ENCODE measurements at regions not wholly inside any gene's neighbourhood (a gene's known extent, or its start where the extent isn't known, plus 50 kb on each side); places are given as distances from the start of the nearest gene placed in this dataset.

DNA sequence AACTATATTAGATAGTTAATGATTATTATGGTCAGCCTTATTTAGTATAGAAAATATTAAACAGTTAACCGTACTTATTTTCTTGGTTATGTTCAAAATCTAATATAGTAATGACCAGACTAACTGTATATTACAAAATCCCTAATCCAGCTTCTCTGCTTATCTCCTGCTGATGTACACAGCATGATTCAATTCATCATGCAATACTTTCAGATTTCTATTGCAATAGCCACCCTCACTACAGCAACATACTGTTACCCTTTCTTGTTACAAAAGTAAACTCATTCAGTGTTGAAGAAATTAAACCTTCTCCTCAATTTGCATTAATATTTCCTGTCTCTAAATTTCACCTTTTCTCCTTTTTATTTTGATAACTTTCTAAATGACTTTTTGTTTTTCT lies 1375.0 kb upstream of the NUDT12 start:
- Mint-ChIP-seq H3K4me1 (ENCODE audit: low read depth, unreplicated experiment) (no peaks in the 10 kb centered on the region), H3K9me3 (ENCODE audit: low read depth, unreplicated experiment) (no peaks in the 10 kb centered on the region), H3K27me3 (ENCODE audit: unreplicated experiment) (no peaks in the 10 kb centered on the region), H3K36me3 (ENCODE audit: insufficient read depth, unreplicated experiment) (no peaks in the 10 kb centered on the region), H3K4me3 (ENCODE audit: low read depth, unreplicated experiment) (no peak overlapping the region), H3K27ac (ENCODE audit: unreplicated experiment) (no peak overlapping the region)
- CTCF ChIA-PET = no interaction called here
- TF ChIP-seq, protein P1, sequence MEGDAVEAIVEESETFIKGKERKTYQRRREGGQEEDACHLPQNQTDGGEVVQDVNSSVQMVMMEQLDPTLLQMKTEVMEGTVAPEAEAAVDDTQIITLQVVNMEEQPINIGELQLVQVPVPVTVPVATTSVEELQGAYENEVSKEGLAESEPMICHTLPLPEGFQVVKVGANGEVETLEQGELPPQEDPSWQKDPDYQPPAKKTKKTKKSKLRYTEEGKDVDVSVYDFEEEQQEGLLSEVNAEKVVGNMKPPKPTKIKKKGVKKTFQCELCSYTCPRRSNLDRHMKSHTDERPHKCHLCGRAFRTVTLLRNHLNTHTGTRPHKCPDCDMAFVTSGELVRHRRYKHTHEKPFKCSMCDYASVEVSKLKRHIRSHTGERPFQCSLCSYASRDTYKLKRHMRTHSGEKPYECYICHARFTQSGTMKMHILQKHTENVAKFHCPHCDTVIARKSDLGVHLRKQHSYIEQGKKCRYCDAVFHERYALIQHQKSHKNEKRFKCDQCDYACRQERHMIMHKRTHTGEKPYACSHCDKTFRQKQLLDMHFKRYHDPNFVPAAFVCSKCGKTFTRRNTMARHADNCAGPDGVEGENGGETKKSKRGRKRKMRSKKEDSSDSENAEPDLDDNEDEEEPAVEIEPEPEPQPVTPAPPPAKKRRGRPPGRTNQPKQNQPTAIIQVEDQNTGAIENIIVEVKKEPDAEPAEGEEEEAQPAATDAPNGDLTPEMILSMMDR (IDR thresholded peaks at IDR 0.05; ENCODE audit: unreplicated experiment) = no peak
- no peak for DNase-seq
- BruUV-seq (replicated peaks) = no TSS peak
- intact Hi-C loops (cut with micrococcal nuclease; ENCODE audit: unreplicated experiment) = no loop called here

DNA sequence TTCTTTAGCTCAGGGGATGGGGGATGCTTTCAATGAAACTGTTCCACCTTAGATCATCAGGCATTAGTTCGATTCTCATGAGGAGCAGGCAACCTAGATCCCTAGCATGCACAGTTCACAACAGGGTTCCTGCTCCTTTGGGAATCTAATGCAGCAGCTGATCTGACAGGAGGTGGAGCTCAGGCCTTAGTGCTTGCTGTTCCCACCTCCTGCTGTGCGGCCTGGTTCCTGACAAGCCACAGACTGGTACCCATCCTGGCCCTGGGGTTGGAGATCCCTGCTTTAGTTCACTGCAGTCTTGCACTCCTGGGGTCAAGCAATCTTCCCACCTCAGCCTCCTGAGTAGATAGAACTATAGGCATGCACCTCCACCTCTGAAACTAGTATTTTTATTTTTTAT lies 1369.8 kb upstream of the NUDT12 start:
- intact Hi-C loops (cut with micrococcal nuclease; ENCODE audit: unreplicated experiment) = no loop called here
- Mint-ChIP-seq H3K4me3 (ENCODE audit: low read depth, unreplicated experiment) (no peak overlapping the region), H3K4me1 (ENCODE audit: low read depth, unreplicated experiment) (no peaks in the 10 kb centered on the region), H3K9me3 (ENCODE audit: low read depth, unreplicated experiment) (no peaks in the 10 kb centered on the region), H3K27ac (ENCODE audit: unreplicated experiment) (no peak overlapping the region), H3K36me3 (ENCODE audit: insufficient read depth, unreplicated experiment) (no peaks in the 10 kb centered on the region), H3K27me3 (ENCODE audit: unreplicated experiment) (no peaks in the 10 kb centered on the region)
- no peak for DNase-seq
- CTCF ChIA-PET = interaction anchor here (0.6 kb wide), 1 partner anchor 736 kb away, joined by 3 read pairs; no protein-coding TSS in a partner anchor
- BruUV-seq (replicated peaks) = no TSS peak
- TF ChIP-seq, protein P1 (IDR thresholded peaks at IDR 0.05; ENCODE audit: unreplicated experiment) = no peak

DNA sequence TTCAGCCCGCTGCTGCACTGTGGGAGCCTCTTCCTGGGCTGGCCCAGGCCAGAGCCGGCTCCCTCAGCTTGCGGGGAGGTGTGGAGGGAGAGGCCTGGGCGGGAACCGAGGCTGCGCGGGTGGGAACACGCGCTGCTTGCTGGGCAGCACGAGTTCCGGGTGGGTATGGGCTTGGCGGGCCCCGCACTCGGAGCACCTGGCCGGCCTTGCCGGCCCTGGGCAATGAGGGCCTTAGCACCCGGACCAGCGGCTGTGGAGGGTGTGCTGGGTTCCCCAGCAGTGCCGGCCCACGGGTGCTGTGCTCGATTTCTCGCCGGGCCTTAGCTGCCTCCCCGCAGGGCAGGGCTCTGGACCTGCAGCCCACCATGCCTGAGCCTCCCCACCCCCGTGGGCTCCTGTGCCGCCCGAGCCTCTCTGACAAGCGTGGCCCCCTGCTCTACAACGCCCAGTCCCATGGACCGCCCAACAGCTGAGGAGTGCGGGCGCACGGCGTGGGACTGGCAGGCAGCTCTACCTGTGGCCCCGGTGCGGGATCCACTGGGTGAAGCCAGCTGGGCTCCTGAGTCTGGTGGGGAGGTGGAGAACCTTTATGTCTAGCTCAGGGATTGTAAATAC lies 1366.4 kb upstream of the NUDT12 start:
- Mint-ChIP-seq H3K4me1 (ENCODE audit: low read depth, unreplicated experiment) (no peaks in the 10 kb centered on the region), H3K27ac (ENCODE audit: unreplicated experiment) (no peak overlapping the region), H3K9me3 (ENCODE audit: low read depth, unreplicated experiment) (no peaks in the 10 kb centered on the region), H3K27me3 (ENCODE audit: unreplicated experiment) (no peaks in the 10 kb centered on the region), H3K4me3 (ENCODE audit: low read depth, unreplicated experiment) (no peak overlapping the region), H3K36me3 (ENCODE audit: insufficient read depth, unreplicated experiment) (no peaks in the 10 kb centered on the region)
- intact Hi-C loops (cut with micrococcal nuclease; ENCODE audit: unreplicated experiment) = no loop called here
- no TSS peak for BruUV-seq (replicated peaks)
- DNase-seq = no peak
- TF ChIP-seq, protein P1 (IDR thresholded peaks at IDR 0.05; ENCODE audit: unreplicated experiment) = no peak
- CTCF ChIA-PET = no interaction called here

DNA sequence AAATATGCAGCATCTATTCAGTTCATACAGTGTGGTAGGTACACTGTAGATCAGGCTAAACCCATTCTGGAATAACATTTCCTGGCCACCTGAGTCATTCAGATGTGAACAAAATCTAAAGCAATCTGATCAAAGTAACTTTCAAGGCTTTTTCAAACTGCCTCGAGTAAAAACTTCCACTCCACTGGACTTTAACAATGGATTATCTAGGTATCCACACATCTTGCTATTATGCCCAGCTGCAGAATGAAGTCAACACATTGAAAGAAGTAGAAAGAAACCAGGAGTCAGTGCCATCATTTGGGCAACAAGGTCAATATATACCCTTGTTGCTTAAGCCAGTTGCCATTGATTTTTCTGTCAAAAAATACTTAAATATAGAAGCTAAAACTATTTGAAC lies 1352.6 kb upstream of the NUDT12 start:
- intact Hi-C loops (cut with micrococcal nuclease; ENCODE audit: unreplicated experiment) = no loop called here
- Mint-ChIP-seq H3K27ac (ENCODE audit: unreplicated experiment) (no peak overlapping the region), H3K36me3 (ENCODE audit: insufficient read depth, unreplicated experiment) (no peaks in the 10 kb centered on the region), H3K9me3 (ENCODE audit: low read depth, unreplicated experiment) (no peaks in the 10 kb centered on the region), H3K4me1 (ENCODE audit: low read depth, unreplicated experiment) (no peaks in the 10 kb centered on the region), H3K27me3 (ENCODE audit: unreplicated experiment) (no peaks in the 10 kb centered on the region), H3K4me3 (ENCODE audit: low read depth, unreplicated experiment) (no peak overlapping the region)
- CTCF ChIA-PET = no interaction called here
- no peak for DNase-seq
- TF ChIP-seq, protein P1 (IDR thresholded peaks at IDR 0.05; ENCODE audit: unreplicated experiment) = no peak
- no TSS peak for BruUV-seq (replicated peaks)

All from Calu3 (cell line).